GM18519 (cell line): ENCODE measurements at regions not wholly inside any gene's neighbourhood (a gene's known extent, or its start where the extent isn't known, plus 50 kb on each side); places are given as distances from the start of the nearest gene placed in this dataset.
A peak's percentile ranks its signal among the peaks of the same experiment; 100 is the strongest.

ENCODE experiments used
- ATAC-seq: cut with Tn5 transposase; IDR thresholded peaks from one replicate; pipeline ENCODE4 v1.9.1; 2021; ENCODE audit warnings: mild to moderate bottlenecking, moderate library complexity; ENCODE audit not compliant: unreplicated experiment, low FRiP score

DNA sequence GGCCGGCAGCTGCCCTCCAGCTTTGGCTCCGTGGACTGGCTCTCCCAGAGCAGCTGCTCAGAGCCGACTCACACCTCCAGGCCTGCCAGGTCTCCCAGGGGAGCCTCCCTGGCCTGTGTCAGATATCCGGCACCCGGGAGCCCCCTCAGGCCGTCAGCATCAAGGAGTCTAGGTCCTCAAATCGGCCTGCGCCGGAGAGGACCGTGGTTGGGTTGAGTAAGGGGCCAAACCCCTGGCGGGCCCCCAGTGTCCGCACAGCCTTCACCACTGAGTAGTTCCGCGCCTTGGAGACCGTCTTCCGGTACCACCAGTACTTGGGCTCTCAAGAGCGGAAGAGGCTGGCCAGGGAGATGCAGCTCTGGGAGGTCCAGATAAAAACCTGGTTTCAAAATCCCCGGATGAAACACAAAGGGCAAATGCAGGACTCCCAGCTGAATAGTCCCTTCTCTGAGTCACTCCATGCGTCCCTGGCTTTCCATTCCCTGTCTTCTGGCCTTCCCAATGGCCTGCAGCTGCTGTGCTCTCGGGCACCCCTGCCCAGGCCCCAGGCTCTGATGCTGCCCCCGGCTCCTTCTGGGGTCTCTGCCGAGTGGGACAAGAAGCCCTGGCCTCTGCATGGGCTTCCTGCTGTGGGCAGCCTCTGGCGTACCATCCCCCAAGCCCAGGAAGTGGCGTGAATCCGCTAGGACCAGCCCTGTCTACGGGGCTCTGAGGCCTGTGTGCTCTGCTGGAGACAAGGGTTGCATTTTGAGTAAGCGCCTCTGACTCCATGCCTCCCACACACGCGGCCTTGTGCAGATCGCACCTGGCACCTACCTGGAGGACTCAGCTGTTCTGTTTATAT, 245.1 kb upstream of the ATXN7L3B start:
- no peak for ATAC-seq

DNA sequence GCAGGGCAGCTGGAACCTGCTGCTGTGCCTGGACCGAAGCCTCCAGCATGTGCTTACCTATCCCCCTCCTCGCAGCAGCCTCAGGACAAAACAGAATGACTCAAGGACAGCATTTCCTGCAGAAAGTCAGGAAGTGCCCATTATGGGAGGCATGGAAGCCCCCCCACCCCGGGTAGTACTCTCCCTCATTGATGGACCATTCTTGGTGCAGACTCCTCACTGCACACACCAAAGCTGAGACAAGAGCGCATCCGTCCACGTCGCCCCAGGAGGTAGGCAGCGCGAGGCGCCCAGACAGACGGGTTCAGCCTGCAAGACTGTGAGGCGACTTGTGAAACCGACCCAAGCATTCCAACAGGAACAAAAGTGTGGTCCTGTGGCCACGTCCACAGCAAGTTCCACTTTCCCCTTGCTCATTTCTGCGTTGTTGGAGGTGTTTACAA, 243.9 kb upstream of the ATXN7L3B start:
- no peak for ATAC-seq

DNA sequence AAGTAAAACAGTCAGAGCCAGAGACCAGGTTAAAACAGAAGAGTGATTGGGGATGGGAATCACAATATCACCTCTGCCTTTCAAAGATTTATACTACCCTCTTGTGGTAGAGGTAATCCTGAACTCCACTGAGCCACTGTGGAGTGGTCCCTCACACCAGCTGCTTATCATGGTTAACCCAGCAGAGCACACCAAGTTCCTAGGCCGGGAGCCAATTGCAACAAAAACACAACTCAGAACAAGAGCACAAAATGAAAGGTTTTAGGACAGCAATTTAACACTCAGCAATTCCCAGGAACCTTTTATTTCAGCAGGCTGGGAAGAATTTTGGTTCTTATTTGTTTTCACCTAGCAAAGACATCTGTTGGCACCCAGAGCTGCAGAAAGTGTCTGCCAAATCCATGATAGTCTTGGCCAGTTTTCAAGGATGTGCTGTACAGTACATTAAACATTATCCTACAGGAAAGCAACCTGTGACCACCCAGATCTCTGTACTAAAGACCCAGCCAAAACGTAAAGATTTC, 220.5 kb upstream of the ATXN7L3B start:
- no peak for ATAC-seq

- no peak for ATAC-seq
Observed at GRCh38 chr12:74317741-74318140, 219.9 kb upstream of the ATXN7L3B start.

GRCh38 chr12:74319886-74320285, 217.7 kb upstream of the ATXN7L3B start:
- ATAC-seq, result no peak

DNA sequence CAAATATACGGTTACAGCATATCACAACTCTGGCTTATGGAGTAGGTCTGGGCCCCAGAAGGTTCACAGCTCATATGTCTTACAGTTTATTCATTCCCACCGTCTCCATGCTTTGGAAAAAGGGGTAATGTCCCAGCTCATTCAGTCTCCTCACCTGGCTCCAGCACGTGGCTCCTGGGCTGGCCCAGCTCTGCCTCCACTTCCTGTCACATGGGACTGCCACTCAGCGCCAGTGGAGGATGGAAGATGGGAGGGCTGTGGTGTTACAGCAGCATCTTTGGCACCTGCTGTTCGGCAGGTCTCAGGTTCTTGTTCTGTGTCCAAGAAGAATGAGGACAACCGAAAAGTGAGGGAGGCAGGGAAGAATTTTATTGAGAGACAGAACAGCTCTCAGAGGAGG, 216.3 kb upstream of the ATXN7L3B start:
- no peak for ATAC-seq

GRCh38 chr12:74322792-74323191, 214.8 kb upstream of the ATXN7L3B start:
- no peak for ATAC-seq

DNA sequence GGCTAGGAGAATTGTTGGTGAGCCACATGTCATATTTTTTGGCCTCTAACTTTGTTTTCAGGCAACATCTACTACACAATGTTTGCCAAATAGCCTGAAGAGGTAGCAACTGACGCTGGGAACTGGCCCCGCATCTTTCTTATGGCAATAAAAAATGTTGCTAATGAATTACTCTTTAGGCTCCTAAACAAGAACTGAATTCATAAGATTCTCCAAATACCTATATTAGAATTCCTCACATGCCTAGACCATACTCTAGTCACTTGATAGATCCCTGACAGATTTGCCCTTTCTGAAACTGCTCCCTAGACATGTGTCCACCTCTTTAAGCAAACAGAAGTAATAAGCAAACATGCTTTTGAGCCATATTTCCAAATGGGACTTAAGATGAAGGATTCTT, 209.0 kb upstream of the ATXN7L3B start:
- ATAC-seq, result no peak

- ATAC-seq, result no peak
Observed at GRCh38 chr12:74334780-74335179, 202.9 kb upstream of the ATXN7L3B start.

DNA sequence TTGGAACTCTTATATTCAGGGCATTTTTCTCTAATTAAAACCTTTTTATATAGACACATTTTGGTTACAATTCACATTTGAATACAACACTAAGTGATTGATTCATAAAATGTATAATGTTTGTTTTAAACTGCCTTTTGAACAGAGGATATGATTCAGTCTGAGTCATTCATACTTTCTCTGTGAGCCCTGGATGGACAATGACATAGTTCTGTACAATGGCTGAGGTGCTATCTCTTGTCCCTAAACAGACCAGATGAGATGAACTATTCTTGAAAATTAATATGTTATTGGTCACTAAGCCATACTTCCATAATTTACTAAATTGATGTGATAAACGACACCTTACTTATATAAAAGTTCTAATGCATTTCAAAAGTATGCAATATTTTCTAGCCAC, 199.7 kb upstream of the ATXN7L3B start:
- no peak for ATAC-seq

DNA sequence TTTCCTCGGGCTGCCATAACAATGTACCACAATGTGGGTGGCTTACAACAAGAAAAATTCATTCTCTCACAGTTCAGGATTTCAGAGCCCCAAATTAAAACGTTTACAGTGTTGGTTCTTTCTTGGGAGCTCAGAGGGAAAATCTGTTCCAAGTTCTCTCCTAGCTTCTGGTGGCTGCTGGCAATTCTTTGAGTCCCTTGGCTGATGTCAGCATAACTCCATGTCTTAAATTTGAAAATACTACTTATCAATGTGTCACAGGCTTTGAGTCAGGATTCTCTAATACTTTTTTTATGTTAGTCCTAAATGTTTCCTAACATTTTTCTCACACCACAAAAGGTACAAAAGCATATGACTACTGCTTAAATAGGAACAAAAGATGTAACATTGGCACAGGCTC, 198.4 kb upstream of the ATXN7L3B start:
- ATAC-seq, result no peak

- no peak for ATAC-seq
Observed at GRCh38 chr12:74349925-74350324, 187.7 kb upstream of the ATXN7L3B start.

- peak; percentile 75 for ATAC-seq
Observed at GRCh38 chr12:74365178-74365964, 172.3 kb upstream of the ATXN7L3B start.

GRCh38 chr12:74370608-74371216, 166.9 kb upstream of the ATXN7L3B start:
- ATAC-seq, result no peak

GRCh38 chr12:74379114-74379513, 158.5 kb upstream of the ATXN7L3B start:
- no peak for ATAC-seq

- ATAC-seq, result no peak
Observed at GRCh38 chr12:74381958-74382357, 155.7 kb upstream of the ATXN7L3B start.

GRCh38 chr12:74382983-74383382, 154.7 kb upstream of the ATXN7L3B start:
- no peak for ATAC-seq

DNA sequence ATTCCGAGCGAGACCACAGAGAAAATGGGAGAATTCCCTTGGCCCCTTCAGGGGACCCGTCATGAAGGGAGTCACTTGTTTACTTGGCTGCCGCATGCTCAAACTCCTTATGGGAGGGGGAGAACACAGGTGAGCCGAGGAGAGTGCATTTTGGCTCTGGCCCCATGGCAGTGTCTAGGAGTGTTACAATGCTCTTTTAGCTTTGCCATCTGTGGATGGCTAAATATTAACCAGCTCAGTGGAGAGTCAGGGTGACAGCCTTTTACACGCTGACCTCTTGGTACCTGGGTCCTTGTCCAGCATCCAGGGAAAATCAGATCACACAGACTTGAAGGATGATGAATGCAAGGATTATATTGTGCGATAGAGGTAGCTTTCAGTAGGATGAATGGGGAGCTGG, 146.4 kb upstream of the ATXN7L3B start:
- no peak for ATAC-seq

GRCh38 chr12:74393272-74393671, 144.4 kb upstream of the ATXN7L3B start:
- ATAC-seq, result no peak

DNA sequence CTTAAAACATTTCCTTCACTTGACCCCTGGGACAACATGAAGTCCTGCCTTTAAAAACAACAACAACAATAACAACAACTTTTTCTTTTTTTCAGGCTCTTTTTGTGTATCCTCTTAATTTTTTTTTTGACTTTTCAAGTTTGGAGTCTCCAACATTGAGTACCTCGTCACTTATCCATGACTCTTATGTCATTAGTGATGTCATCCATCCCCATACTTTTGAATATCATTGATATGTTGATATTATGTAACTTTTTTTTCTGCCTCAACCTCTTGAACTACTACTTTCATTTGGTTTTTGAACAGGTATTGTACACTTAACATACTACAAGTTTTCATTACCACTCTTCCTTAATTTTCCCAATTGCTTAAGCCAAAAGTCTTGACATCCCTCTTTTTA, 143.0 kb upstream of the ATXN7L3B start:
- no peak for ATAC-seq

GRCh38 chr12:74401035-74401434, 136.6 kb upstream of the ATXN7L3B start:
- no peak for ATAC-seq
